SK-N-SH treated with all-trans-retinoic acid at 6 μM for 48 hours (cell line): ENCODE measurements at regions not wholly inside any gene's neighbourhood (a gene's known extent, or its start where the extent isn't known, plus 50 kb on each side); places are given as distances from the start of the nearest gene placed in this dataset.

Experiments
- BACH2 ChIP-seq: fragments of 250-450 bp; sonication (Bioruptor Pico); IDR thresholded peaks from 2 replicates; pipeline ENCODE4 v1.9.0; 2021; ENCODE audit warnings: mild to moderate bottlenecking, borderline replicate concordance
- CSDC2 ChIP-seq: fragments of 250-450 bp; sonication (Bioruptor Pico); IDR thresholded peaks from 2 replicates; pipeline ENCODE4 v1.5.0; 2020; ENCODE audit warnings: mild to moderate bottlenecking, moderate library complexity
- TCF4 ChIP-seq: fragments of 250-450 bp; sonication (Bioruptor Pico); IDR thresholded peaks from 2 replicates; pipeline ENCODE4 v1.8.0; 2021; ENCODE audit warnings: mild to moderate bottlenecking, moderate library complexity, borderline replicate concordance
- ZFP3 ChIP-seq: fragments of 250-450 bp; sonication (Bioruptor Pico); IDR thresholded peaks from 2 replicates; pipeline ENCODE4 v1.5.0; 2020; ENCODE audit warnings: mild to moderate bottlenecking, moderate library complexity
- ZFP30 ChIP-seq: fragments of 450-650 bp; formaldehyde crosslinking; IDR thresholded peaks from 2 replicates; pipeline ENCODE4 v1.5.0; 2022; ENCODE audit warnings: mild to moderate bottlenecking, moderate library complexity
- ZNF565 ChIP-seq: fragments of 450-650 bp; formaldehyde crosslinking; conservative IDR thresholded peaks from 2 replicates; pipeline ENCODE4 v1.5.0; 2020; ENCODE audit warnings: low read depth, mild to moderate bottlenecking, moderate library complexity
- ZNF70 ChIP-seq: fragments of 450-650 bp; formaldehyde crosslinking; IDR thresholded peaks from 2 replicates; pipeline ENCODE4 v1.5.0; 2020; ENCODE audit warnings: mild to moderate bottlenecking, moderate library complexity
- ZNF8 ChIP-seq: fragments of 450-650 bp; formaldehyde crosslinking; IDR thresholded peaks from 2 replicates; pipeline ENCODE4 v1.5.0; 2020; ENCODE audit warnings: mild to moderate bottlenecking, moderate library complexity
- TF ChIP-seq, protein P1 (sequence below): fragments of 250-450 bp; sonication (Bioruptor Pico); IDR thresholded peaks from 2 replicates; pipeline ENCODE4 v1.8.0; 2020; ENCODE audit warnings: mild to moderate bottlenecking, moderate library complexity, borderline replicate concordance
- TF ChIP-seq, protein P2 (sequence below): fragments of 250-450 bp; sonication (Bioruptor Pico); IDR thresholded peaks from 2 replicates; pipeline ENCODE4 v1.5.1; 2020; ENCODE audit warnings: low read depth, mild to moderate bottlenecking, moderate library complexity
- TF ChIP-seq, protein P3 (sequence below): fragments of 250-450 bp; sonication (Bioruptor Pico); IDR thresholded peaks from 2 replicates; pipeline ENCODE4 v1.5.1; 2021; ENCODE audit warnings: mild to moderate bottlenecking, moderate library complexity
- TF ChIP-seq, protein P4 (sequence below): fragments of 250-450 bp; sonication (Bioruptor Pico); IDR thresholded peaks from 2 replicates; pipeline ENCODE4 v1.8.0; 2021; ENCODE audit warnings: low read depth, mild to moderate bottlenecking, moderate library complexity, borderline replicate concordance

DNA sequence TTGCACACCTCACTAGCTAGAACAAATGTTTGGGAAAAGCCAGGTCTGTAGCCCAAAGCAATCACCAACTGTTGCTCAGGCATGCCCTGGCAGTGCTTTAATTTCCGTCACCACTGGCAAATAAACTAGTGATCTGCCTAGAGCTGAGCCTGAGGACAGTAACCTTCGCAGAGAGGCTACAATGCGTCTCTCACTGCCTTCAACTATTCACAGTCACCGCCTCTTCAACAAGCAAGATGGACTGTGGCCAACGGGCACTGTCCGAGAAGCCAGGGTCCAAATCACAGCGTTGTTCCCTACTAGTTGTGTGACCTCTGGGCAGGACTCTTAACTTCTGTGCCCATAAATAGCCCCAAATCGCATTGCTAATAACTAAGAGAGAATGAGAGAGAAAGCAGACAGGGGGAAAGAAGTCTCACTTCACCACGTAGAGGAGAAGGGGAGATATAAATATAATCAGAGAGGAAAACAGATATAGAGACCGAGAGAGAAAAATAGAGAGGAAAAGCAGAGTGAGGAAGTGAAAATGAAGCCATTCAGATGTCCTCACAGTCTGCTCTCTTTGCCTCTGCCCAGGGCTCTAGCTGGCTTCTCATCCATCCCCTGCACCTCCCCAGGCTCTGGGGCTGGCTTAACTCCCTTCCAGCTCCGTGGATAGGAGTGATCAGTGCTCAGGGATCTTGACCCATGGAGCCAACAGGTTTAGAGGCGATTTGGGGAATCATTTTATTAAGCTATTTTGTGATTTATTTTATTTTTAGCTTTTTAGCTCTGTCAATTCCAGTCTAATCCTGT, 157.9 kb downstream of the ZDHHC21 start:
- TF ChIP-seq TCF4: no peak
- TF ChIP-seq, protein P1, sequence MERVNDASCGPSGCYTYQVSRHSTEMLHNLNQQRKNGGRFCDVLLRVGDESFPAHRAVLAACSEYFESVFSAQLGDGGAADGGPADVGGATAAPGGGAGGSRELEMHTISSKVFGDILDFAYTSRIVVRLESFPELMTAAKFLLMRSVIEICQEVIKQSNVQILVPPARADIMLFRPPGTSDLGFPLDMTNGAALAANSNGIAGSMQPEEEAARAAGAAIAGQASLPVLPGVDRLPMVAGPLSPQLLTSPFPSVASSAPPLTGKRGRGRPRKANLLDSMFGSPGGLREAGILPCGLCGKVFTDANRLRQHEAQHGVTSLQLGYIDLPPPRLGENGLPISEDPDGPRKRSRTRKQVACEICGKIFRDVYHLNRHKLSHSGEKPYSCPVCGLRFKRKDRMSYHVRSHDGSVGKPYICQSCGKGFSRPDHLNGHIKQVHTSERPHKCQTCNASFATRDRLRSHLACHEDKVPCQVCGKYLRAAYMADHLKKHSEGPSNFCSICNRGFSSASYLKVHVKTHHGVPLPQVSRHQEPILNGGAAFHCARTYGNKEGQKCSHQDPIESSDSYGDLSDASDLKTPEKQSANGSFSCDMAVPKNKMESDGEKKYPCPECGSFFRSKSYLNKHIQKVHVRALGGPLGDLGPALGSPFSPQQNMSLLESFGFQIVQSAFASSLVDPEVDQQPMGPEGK (CRISPR knock-in tag): no peak
- no peak for TF ChIP-seq CSDC2
- TF ChIP-seq, protein P2, sequence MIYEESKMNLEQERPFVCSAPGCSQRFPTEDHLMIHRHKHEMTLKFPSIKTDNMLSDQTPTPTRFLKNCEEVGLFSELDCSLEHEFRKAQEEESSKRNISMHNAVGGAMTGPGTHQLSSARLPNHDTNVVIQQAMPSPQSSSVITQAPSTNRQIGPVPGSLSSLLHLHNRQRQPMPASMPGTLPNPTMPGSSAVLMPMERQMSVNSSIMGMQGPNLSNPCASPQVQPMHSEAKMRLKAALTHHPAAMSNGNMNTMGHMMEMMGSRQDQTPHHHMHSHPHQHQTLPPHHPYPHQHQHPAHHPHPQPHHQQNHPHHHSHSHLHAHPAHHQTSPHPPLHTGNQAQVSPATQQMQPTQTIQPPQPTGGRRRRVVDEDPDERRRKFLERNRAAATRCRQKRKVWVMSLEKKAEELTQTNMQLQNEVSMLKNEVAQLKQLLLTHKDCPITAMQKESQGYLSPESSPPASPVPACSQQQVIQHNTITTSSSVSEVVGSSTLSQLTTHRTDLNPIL: no peak
- no peak for TF ChIP-seq BACH2 (CRISPR knock-in tag)
- no peak for TF ChIP-seq ZNF565 (CRISPR knock-in tag)
- TF ChIP-seq ZNF8 (CRISPR knock-in tag): no peak
- TF ChIP-seq ZFP30 (CRISPR knock-in tag): no peak
- TF ChIP-seq, protein P3, sequence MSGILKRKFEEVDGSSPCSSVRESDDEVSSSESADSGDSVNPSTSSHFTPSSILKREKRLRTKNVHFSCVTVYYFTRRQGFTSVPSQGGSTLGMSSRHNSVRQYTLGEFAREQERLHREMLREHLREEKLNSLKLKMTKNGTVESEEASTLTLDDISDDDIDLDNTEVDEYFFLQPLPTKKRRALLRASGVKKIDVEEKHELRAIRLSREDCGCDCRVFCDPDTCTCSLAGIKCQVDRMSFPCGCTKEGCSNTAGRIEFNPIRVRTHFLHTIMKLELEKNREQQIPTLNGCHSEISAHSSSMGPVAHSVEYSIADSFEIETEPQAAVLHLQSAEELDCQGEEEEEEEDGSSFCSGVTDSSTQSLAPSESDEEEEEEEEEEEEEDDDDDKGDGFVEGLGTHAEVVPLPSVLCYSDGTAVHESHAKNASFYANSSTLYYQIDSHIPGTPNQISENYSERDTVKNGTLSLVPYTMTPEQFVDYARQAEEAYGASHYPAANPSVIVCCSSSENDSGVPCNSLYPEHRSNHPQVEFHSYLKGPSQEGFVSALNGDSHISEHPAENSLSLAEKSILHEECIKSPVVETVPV: no peak
- TF ChIP-seq ZNF70 (CRISPR knock-in tag): no peak
- TF ChIP-seq ZFP3 (CRISPR knock-in tag): no peak
- TF ChIP-seq, protein P4, sequence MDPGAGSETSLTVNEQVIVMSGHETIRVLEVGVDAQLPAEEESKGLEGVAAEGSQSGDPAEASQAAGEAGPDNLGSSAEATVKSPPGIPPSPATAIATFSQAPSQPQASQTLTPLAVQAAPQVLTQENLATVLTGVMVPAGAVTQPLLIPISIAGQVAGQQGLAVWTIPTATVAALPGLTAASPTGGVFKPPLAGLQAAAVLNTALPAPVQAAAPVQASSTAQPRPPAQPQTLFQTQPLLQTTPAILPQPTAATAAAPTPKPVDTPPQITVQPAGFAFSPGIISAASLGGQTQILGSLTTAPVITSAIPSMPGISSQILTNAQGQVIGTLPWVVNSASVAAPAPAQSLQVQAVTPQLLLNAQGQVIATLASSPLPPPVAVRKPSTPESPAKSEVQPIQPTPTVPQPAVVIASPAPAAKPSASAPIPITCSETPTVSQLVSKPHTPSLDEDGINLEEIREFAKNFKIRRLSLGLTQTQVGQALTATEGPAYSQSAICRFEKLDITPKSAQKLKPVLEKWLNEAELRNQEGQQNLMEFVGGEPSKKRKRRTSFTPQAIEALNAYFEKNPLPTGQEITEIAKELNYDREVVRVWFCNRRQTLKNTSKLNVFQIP (CRISPR knock-in tag): no peak
